ENCODE measurements at regions not wholly inside any gene's neighbourhood (a gene's known extent, or its start where the extent isn't known, plus 50 kb on each side); places are given as distances from the start of the nearest gene placed in this dataset.
A peak's percentile ranks its signal among the peaks of the same experiment; 100 is the strongest.

- no peak for DNase-seq (ENCODE audit: low read depth)
Measured at GRCh38 chr14:61893371-61893940, 131.2 kb downstream of the SNAPC1 start.

GRCh38 chr14:61894452-61895077 lies 132.3 kb downstream of the SNAPC1 start:
- peak; percentile 72 for DNase-seq (ENCODE audit: low read depth)

GRCh38 chr14:61897300-61897699 lies 135.1 kb downstream of the SNAPC1 start:
- DNase-seq (ENCODE audit: low read depth) = no peak

GRCh38 chr14:61898568-61898967 lies 136.3 kb downstream of the SNAPC1 start:
- no peak for DNase-seq (ENCODE audit: low read depth)

GRCh38 chr14:61899497-61899896 lies 137.3 kb downstream of the SNAPC1 start:
- no peak for DNase-seq (ENCODE audit: low read depth)

GRCh38 chr14:61904946-61905345 lies 142.7 kb downstream of the SNAPC1 start:
- DNase-seq (ENCODE audit: low read depth) = no peak

- DNase-seq (ENCODE audit: low read depth) = no peak
Measured at GRCh38 chr14:61911574-61911973, 149.4 kb downstream of the SNAPC1 start.

GRCh38 chr14:61918998-61919397 lies 156.8 kb downstream of the SNAPC1 start:
- DNase-seq (ENCODE audit: low read depth) = no peak

GRCh38 chr14:61923348-61923747 lies 161.1 kb downstream of the SNAPC1 start:
- peak; percentile 31 for DNase-seq (ENCODE audit: low read depth)

GRCh38 chr14:61925043-61925442 lies 162.8 kb downstream of the SNAPC1 start:
- DNase-seq (ENCODE audit: low read depth) = peak; percentile 64

GRCh38 chr14:61925732-61926435 lies 163.7 kb downstream of the SNAPC1 start:
- no peak for DNase-seq (ENCODE audit: low read depth)

GRCh38 chr14:61927060-61927459 lies 164.8 kb downstream of the SNAPC1 start:
- peak; percentile 86 for DNase-seq (ENCODE audit: low read depth)

- peak; percentile 79 for DNase-seq (ENCODE audit: low read depth)
Measured at GRCh38 chr14:61927520-61927919, 165.3 kb downstream of the SNAPC1 start.

- no peak for DNase-seq (ENCODE audit: low read depth)
Measured at GRCh38 chr14:61928300-61928699, 166.1 kb downstream of the SNAPC1 start.

GRCh38 chr14:61928701-61929100 lies 166.5 kb downstream of the SNAPC1 start:
- no peak for DNase-seq (ENCODE audit: low read depth)

- no peak for DNase-seq (ENCODE audit: low read depth)
Measured at GRCh38 chr14:61929651-61930050, 167.4 kb downstream of the SNAPC1 start.

GRCh38 chr14:61930101-61930857 lies 168.1 kb downstream of the SNAPC1 start:
- no peak for DNase-seq (ENCODE audit: low read depth)

- DNase-seq (ENCODE audit: low read depth) = no peak
Measured at GRCh38 chr14:61932974-61933373, 170.8 kb downstream of the SNAPC1 start.

- peak; percentile 90 for DNase-seq (ENCODE audit: low read depth)
Measured at GRCh38 chr14:61934385-61934784, 172.2 kb downstream of the SNAPC1 start.

GRCh38 chr14:61939776-61940175 lies 177.6 kb downstream of the SNAPC1 start:
- DNase-seq (ENCODE audit: low read depth) = no peak

GRCh38 chr14:61940666-61941420 lies 178.6 kb downstream of the SNAPC1 start:
- DNase-seq (ENCODE audit: low read depth) = peak; percentile 39
